GM19468 (cell line): ENCODE measurements at regions not wholly inside any gene's neighbourhood (a gene's known extent, or its start where the extent isn't known, plus 50 kb on each side); places are given as distances from the start of the nearest gene placed in this dataset.

Experiments used
- ATAC-seq: cut with Tn5 transposase; IDR thresholded peaks from one replicate; pipeline ENCODE4 v1.9.1; 2021; ENCODE audit warnings: mild to moderate bottlenecking, moderate library complexity, moderate number of reproducible peaks; ENCODE audit not compliant: unreplicated experiment; ENCODE audit errors: extremely low read depth

DNA sequence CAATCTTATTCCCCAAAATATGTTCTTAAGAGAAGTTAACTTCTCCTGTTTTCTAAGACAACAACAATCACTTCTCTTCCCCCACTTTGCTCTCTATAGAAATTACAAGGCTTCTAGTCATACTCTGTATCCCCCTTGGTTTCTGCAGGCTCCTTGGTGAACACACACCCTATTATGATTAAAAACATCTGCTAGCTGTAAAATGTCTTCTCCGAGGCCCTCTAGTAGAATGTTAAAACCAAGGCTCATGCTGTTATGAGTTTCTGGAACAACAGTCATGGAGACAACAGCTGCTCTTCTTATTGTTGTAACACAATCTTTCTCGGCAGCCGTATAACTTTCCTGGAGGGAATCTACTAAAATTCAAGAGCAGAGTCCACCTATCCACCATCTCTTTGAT lies 397.5 kb upstream of the CCDC196 start:
- ATAC-seq, result no peak

DNA sequence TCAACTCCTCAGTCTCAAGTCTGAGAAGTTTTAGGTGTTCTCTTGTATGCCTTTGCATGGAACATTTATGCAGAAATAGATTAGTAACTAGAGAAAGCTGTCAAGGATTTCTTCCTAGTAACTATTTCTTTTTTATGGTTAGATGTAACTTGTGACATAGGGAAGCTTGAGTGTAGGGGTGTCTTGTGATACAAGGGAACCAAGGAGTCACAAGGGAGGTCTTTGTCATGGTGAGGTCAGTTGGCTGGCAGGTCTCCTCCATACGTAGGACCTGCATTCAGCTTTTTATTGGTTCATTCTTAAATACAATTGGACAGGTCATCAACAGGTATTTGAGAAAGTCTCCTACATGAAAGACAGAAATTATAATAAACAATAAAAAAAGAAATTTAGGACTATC lies 394.0 kb upstream of the CCDC196 start:
- ATAC-seq, result no peak

DNA sequence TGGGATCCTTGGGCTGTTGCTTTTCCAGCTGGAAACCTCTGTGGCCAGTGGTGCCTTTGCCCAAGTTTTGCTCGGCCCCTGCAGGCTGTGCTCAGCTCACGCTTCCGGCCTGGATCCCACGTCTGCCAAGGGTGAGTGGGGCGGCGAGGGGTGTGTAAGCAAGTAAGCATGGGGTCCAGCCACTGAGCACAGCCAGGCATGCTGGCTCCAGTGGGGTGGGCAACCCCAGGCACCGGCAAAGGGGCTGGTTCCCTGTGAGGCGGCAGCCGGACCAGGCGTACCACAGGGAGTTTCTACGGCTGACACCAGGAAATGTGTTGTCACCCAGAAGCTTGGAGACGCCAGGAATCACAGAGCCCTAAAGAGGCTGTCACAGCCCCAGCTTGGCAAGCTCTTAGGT lies 393.4 kb upstream of the CCDC196 start:
- ATAC-seq, result no peak

DNA sequence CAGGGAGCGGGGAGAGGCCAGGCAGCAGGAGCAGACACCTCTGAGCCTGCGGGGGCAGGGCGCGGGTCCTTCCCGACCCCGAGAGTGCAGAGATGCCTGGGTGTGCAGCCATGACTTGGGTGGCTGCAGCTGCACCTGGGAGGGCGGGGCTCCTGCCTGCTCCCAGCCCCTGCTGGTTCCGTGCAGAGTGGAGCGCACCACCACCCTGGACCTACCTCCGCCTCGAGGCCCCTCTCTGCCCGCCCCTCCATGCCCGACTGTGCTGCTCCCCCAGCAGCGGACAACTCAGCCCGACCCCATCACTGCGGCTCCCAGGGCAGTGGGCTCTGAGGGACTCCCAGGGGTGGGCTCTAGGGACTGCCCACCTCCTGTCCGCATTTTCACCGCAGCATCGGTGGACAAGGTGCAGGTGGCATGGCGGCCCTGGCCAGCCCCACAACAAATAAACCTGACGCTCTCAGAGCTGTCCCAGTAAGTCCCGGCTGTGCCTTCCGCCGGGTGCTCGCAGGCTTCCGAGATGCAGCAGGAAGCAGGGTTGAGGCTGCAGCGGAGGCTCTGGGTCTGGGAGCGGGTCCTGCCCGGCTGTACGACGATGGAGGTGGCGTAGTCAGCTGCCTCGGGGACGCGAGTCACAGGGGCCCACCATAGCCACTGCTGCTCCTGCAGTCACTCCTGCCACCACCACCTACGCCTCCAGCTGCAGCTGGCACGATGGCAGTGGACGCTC lies 392.0 kb upstream of the CCDC196 start:
- ATAC-seq, result no peak

DNA sequence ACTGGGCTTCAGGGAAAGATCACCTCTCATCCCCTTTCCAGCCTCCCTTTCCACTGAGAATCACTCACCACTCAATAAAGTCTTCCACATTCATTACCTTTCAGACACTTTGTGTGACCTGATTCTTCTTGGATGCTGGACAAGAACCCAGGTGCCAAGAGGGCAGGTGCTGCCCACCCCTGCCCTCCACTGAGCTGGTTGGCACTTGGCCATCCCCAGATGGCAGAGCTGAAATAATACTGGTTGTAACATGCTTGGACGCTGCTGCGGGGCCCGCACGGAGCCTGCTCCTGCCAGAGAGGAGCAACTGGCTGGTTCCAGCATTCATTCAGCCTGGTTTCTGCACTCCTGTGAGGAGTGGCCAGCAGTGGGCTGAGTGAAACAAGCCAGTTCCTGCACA lies 386.7 kb upstream of the CCDC196 start:
- no peak for ATAC-seq

DNA sequence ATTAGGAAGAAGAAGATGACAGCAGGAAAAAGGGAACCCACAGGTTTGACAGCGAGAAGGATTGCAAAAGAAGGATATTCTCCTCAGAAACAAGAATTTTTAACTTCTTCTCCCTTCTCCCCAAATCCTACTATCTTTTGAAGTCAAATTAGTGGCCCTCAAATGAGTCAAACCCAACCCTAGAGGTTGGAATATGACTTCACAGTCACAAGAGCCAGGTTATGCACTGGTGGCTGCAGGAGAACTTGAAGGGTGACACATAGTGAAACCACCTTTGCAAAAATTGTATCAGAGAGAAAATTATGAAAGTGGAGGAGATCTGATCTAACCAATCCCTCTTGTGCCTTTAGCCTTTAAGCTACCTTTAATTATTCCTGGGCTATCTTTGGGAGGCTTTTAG lies 386.2 kb upstream of the CCDC196 start:
- ATAC-seq, result no peak

DNA sequence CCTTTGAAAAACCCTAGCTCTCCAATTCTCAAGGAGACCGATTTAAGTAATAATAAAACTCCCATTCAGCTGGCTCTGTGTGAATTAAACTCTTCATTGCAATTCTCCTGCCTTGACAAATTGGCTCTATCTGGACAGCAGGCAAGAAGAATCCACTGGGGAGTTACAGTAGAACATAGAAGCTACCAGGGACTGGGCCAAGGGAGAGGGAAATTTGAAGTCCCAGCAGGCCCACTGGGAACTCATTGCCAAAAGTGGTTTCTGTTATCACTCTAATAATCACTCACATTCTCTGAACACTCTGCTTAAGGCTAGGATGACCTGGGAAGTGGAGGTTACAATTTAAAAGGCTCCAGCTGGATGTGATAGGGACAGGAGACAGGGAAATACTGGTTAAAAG lies 384.5 kb upstream of the CCDC196 start:
- ATAC-seq, result no peak

DNA sequence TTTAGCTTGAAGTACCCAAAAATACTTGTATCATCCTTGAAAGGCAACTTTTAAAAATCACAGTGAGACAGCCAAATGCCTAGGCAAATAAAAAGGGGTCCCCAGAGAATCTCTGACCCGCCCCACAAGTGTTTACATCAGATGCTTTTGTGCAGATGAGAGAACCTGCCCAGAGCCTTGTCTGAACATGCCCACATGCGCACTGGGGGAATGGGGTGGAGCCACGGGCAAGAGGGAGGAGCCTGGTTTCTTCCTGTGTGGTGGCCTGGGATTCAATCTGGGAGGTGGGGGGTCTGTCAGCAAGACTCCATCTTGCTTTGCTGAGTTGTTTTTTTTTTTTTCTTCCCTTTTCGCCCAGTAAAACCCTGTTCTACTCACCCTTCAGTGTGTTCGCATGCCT lies 381.7 kb upstream of the CCDC196 start:
- ATAC-seq, result no peak

DNA sequence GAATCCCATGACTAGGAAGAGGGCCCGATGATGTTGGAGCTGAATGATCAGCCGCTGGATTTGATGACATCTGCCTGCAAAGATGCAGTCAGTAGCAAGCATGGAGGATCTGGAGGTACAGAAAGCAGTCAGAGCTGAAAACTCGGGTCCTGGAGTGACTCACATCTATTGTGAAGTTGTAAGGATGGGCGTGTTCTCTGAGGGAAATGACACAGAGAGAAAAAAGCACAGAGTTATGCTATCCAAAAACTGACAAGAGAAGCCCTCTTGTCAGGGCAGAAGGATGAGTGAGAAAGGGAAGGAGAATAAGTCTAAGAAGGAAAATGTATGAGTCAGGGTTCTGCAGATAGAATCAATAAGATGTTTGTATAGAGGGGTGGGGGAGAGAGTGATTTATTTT lies 380.4 kb upstream of the CCDC196 start:
- ATAC-seq, result no peak

DNA sequence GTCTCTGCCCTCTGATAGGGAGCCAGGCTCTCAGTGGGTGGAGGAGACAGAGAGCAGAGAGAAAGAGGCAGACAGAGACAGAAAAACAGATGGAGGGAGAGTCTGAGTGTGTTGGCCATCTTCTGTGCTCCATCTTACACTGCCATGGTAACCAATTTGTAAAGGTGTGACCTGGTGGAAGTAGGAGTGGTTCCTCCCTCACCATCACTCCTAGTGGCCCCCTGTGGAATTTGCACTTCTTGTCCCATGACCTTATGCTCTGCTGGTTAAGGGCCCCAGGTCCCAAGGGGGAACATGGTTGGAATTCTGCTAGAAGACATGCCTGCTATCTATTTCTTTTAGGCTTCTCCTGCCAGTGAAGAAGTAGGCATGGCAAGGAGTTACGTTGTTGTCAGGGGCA lies 376.7 kb upstream of the CCDC196 start:
- no peak for ATAC-seq

DNA sequence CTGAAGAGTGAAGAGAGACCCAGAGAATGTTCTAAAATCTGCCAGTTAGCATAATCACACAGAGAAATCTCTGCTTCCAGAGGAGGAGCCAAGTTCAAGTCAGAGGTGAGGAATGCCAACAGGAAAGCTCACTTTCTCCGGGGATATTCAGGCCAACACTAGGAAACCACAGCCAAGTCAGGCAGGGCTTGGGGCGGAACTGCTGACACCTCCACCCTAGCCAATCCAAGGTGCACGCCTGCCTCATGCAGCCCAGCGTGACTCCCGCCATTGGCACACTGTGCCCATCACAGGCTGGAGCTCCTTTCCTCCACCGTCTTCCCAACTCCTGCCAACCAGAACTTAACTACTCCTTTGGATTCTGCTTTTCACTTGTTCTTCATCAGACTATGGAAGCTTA lies 374.3 kb upstream of the CCDC196 start:
- ATAC-seq, result no peak

DNA sequence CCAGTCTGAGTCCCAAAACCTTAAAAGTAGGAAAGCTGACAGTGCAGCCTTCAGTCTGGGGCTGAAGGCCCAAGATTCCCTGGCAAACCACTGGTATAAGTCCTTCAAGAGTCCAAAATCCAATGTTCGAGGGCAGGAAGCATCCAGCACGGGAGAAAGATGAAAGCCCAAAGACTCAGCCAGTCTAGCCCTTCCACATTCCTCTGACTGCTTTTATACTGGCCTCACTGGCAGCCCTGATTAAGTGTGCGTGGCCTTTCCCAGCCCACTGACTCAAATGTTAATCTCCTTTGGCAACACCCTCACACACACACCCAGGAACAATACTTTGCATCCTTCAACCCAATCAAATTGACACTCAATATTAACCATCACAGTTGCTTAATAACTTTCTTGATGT lies 372.1 kb upstream of the CCDC196 start:
- ATAC-seq, result no peak

DNA sequence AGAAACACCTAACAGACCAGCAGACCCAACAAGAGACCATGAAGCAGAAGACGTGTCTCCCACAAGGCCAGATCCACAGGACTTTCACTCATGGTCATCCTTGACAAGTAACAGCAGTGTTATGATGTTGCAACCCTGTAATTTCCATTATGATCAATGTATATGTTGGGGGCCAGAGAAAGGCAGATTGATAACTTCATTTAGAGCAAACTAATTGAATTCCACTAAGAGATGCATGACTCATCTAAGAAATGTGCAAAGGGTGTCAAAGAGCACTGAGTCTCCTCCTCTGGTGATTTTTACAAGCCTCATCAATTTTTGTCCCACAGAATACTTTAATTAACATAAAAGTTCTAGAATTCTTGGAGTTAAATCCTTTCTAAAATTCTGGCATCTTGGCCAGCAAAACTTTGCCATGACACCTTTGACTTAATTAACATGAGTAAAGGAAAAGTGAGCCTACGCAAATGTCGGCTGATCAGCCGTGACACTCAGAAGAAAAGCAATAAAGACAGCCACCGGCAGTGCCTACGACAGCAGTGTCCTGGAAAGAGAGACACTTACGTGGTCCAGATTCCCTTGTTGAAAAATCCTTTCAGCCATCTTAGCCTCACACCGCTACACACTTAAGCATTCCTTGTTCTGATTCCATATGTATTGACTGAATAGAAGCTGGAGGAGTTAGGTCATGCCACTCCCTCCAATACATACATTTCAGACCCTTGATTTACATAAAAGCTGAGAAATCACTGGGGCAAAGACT lies 370.2 kb upstream of the CCDC196 start:
- ATAC-seq, result no peak

DNA sequence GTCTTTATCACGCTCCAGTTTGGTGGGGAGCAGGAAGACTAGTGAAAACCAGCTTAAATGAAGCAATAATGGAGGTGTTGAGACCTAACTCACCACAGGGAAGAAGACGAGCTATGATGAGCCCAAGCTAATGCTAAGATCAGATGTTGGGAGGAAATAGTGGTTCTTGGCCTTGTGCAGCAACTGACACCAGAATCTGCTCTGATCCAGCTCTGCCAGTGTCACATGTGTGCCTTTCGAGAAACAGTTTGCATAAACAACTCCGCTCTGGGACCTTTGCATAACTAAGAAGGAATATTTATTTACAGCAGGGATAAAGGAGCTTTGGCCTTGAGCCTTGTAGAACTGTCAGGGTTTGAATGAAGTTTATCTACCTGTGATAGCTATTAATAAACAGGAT lies 369.4 kb upstream of the CCDC196 start:
- ATAC-seq, result no peak

DNA sequence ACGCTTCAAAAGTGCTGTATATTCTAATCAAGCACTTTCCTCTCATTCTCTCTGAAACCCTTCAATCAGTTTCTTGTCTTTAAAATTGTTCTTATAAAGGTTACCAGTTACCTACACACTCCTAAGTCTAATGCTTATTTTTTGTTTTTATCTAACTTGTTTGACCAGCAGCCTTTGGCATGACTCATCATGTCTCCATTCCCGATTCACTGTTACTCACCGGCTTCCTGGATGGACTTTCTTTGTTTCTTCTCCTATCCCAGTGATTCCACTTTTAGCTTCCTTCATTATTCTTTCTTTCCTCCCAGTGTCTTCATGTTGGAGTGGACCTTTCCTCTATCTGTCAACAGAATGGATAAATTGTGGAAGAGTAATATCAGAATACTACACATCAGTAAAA lies 368.6 kb upstream of the CCDC196 start:
- ATAC-seq, result no peak

DNA sequence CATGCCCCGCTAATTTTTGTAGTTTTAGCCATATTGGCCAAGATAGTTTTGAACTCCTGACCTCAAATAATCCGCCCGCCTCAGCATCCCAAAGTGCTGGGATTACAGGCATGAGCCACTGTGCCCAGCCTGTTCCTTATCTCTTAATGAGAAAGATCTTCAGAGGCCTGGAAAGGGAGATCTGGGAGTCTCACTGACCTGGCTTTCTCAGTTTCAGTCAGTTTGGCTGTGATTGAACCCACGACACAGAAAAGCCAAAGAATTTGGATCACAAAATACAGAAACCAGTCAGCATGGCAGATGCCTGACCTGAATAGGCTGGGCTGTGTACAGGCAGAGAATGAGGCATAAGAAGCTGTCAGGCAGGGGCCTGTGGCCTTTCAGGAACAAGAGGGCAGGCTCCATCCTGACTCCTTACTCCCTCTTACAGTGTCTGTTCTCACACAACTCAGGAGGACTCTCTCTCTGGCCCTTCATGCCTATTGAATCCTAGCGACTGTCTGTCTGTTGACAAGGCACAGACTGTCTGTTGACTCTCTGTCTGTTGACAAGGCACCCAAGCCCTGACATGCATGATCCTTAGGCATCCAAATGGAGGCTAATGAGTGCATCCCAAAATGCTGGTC lies 366.5 kb upstream of the CCDC196 start:
- ATAC-seq, result no peak

DNA sequence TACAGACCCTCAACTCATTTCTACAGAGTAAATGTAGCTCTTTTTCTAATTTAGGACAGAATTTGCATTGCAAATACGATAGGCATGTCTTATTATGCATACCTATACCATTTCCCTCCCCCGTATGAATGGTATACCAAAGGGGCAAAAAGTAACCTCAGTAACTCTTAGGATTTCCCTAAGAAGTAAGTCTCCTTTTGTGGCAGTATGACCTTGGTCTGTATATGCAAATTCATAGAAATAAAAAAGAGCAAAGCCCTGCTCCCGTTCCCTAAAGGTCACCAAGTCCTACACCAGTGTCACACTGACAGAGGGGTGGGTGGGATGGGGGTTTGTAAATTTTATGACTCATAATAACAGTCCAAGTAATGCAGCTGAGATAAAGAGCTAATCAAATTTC lies 365.8 kb upstream of the CCDC196 start:
- ATAC-seq, result no peak

DNA sequence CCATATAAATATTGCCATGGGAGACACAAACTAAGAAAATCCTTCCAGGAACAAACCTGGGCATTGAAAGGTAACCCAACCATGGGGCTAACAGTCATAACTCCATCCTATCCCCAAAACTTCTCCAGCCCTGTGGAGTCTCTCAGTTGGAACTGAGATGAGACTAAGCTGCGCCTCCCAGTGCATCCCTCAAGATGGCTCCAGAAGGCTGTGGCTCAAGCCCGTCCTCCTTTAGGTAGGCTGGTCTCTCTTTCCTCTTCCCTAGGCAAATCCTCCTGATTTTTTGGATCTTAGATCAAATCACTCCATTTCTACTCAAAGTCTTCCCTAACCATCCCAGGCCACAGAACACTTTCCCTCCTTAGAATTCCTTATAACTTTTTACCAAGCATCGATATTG lies 364.3 kb upstream of the CCDC196 start:
- no peak for ATAC-seq

DNA sequence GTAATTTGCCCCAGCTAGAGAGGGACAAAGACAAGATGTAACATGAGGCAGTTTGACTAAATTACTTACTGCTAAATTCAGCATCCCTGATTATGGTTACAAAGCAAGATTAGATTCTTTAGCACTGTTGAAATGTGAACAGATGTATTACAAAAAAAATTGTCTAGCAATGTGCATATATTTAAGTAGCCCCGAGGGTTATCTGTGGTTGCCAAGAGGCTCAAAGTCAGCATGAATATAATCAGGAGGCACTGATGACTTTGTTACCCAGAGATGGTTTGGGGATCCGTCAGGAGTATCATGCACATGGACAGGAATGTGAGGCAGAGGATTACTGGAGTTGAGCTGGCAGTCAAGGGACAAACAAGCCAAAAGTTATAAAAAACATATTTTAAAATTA lies 356.9 kb upstream of the CCDC196 start:
- no peak for ATAC-seq

DNA sequence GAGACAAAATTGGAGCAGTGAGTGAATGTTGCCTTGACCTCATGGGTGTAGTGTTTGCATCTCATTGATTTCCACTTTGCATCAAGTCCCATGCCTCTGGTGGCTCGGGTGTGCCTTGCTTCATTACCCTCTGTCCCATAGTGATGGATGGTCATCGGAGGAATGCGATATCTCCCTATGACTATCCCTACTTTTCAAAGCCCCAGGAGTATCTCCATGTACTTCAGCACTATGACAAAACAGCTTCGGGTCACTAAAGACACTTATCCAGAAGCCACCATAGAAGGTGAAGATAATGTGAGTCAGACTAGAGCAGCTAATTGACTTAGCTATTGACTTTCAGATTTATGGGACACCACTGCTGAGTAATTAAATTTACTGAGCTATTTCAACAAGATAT lies 355.1 kb upstream of the CCDC196 start:
- ATAC-seq, result no peak

DNA sequence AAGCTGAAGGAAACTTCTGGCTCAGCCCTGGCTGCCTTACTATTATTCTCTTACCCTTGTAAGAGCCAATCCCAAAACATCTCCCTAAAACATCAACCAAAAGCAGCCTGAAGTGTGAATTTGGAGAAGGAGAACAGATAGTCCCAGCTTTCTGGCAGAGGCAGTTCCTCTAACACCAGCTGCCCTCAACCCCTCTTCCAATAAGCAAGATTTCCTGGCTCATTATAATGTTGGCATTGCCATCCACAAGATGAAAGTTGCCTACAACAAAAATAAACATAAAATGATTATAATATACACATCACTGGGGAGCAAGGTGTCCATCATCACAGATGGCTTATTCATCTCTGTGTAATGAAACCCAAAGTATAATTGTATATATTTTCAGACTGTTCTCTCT lies 352.5 kb upstream of the CCDC196 start:
- ATAC-seq, result no peak

DNA sequence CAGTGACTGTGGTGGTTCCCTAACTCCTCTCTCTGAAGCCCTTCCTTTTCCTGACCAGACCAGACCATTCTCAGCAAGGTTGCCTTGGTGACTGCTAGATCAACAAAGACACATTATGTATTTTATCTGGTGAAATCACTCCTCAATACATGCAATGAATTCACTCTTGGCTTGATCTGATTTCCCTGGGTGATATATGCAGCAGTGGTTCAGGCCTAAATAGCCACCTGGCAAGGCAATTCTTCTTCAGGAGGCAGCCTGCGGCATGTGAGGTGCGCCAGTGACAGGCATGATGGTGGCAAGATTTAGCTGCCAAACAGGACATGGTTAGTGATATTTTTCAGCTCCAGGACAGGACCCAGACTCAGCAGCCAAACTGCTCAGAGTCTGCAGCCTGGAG lies 350.3 kb upstream of the CCDC196 start:
- ATAC-seq, result no peak
